Keratinocyte (primary cell): ENCODE measurements at regions not wholly inside any gene's neighbourhood (a gene's known extent, or its start where the extent isn't known, plus 50 kb on each side); places are given as distances from the start of the nearest gene placed in this dataset.

Source experiments
- DNase-seq: peaks from one replicate; pipeline ENCODE4 v3.0.0-alpha.2; 2011; ENCODE audit warnings: low read depth, missing footprints, low spot score
- FAIRE-seq: peaks from 2 replicates; lab custom pipeline; 2011; peaks lifted over from hg19 to GRCh38; lab: Jason Lieb, UNC
- H2AFZ ChIP-seq: 2 replicates; pipeline ENCODE4 v1.6.0; 2012; ENCODE audit warnings: low read length, control low read depth, inconsistent platforms; ENCODE audit not compliant: control insufficient read depth
- H3K27ac ChIP-seq: 2 replicates; pipeline ENCODE4 v1.5.1; 2011; ENCODE audit warnings: low read length; ENCODE audit not compliant: control insufficient read depth, insufficient read depth
- H3K27me3 ChIP-seq: 3 replicates; pipeline ENCODE4 v1.6.0; 2011; ENCODE audit warnings: low read length; ENCODE audit not compliant: control insufficient read depth, insufficient read depth; ENCODE audit errors: extremely low read depth
- H3K36me3 ChIP-seq, 2 experiments: 2 replicates in 1 of 2; 3 replicates in 1 of 2; pipeline ENCODE4 v1.5.1; 2011; ENCODE audit warnings: low read length in 2 of 2, mild to moderate bottlenecking in 1 of 2; ENCODE audit not compliant: control insufficient read depth in 2 of 2, insufficient read depth in 2 of 2; ENCODE audit errors: extremely low read depth in 1 of 2
- H3K4me1 ChIP-seq: 3 replicates; pipeline ENCODE4 v1.5.1; 2011; ENCODE audit warnings: low read length; ENCODE audit not compliant: control insufficient read depth, insufficient read depth; ENCODE audit errors: extremely low read depth
- H3K4me2 ChIP-seq: 3 replicates; pipeline ENCODE4 v1.6.0; 2011; ENCODE audit warnings: low read depth, low read length; ENCODE audit not compliant: control insufficient read depth, insufficient read depth; ENCODE audit errors: extremely low read depth
- H3K4me3 ChIP-seq, 3 experiments: fragments of 200-600 bp in 1 of 3; sonication (generic) in 1 of 3; 2 replicates in 2 of 3; 3 replicates in 1 of 3; pipeline ENCODE4 v1.5.1; 2011 to 2016; ENCODE audit warnings: low read length in 3 of 3, mild to moderate bottlenecking in 3 of 3, control low read depth in 2 of 3, inconsistent platforms in 1 of 3, low read depth in 1 of 3, mixed read lengths in 1 of 3, mixed run types in 1 of 3, moderate library complexity in 1 of 3; ENCODE audit not compliant: control insufficient read depth in 2 of 3, insufficient read depth in 2 of 3; ENCODE audit errors: extremely low read depth in 1 of 3
- H3K79me2 ChIP-seq: 2 replicates; pipeline ENCODE4 v1.6.0; 2012; ENCODE audit warnings: low read length; ENCODE audit not compliant: control insufficient read depth, insufficient read depth
- H3K9ac ChIP-seq: 3 replicates; pipeline ENCODE4 v1.6.0; 2011; ENCODE audit warnings: low read length; ENCODE audit not compliant: control insufficient read depth, insufficient read depth; ENCODE audit errors: extremely low read depth
- H3K9me1 ChIP-seq: 3 replicates; pipeline ENCODE4 v1.6.0; 2011; ENCODE audit warnings: low read length; ENCODE audit not compliant: control insufficient read depth, insufficient read depth; ENCODE audit errors: extremely low read depth
- H3K9me3 ChIP-seq: 2 replicates; pipeline ENCODE4 v1.5.1; 2012; ENCODE audit warnings: low read depth, low read length; ENCODE audit not compliant: control insufficient read depth
- H4K20me1 ChIP-seq: 3 replicates; pipeline ENCODE4 v1.6.0; 2011; ENCODE audit warnings: low read length; ENCODE audit not compliant: control insufficient read depth, insufficient read depth; ENCODE audit errors: extremely low read depth
- EZH2 ChIP-seq: IDR thresholded peaks from one replicate; pipeline ENCODE4 v1.6.1; 2012; ENCODE audit warnings: inconsistent platforms, mild to moderate bottlenecking, low read length, moderate library complexity
- dilution Hi-C: fragments of 300-500 bp; cut with MboI; formaldehyde crosslinking; loops from one replicate; pipeline ENCODE4 v1.7.0; 2020; ENCODE audit warnings: low sequenced_read_pairs; ENCODE audit not compliant: extremely low pct_ligation_motif_present
- TF ChIP-seq, protein P1 (sequence below), 3 experiments: IDR thresholded peaks in 1 of 3; conservative IDR thresholded peaks in 1 of 3; optimal IDR thresholded peaks in 1 of 3; 2 replicates in 2 of 3; 3 replicates in 1 of 3; pipeline versions ENCODE3 to v1.5.1; 2011; ENCODE audit warnings: low read length in 3 of 3, mild to moderate bottlenecking in 3 of 3, moderate library complexity in 2 of 3, control low read depth in 1 of 3, inconsistent platforms in 1 of 3; ENCODE audit not compliant: insufficient read depth in 2 of 3; ENCODE audit errors: extremely low read depth in 1 of 3

DNA sequence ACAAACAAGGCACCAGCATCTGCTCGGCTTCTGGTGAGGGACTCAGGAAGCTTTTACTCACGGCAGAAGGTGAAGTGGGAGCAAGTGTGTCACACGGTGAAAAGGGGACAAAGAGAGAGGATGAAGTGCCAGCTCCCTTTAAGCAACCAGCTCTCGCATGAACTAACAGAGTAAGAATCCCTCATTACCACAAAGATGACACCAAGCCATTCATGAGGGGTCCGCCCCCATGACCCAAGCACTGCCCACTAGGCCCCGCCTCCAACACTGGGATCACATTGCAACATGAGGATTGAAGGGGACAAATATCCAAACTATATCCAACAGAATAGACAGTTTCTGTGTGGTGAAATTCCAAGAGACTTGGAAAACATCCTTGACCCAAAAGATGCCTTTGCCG lies 198.2 kb upstream of the POU2AF2 start:
- dilution Hi-C loops, result no loop called here
- no peaks in the 10 kb centered on the region for H3K4me1 ChIP-seq
- no peak overlapping the region for H3K4me3 ChIP-seq
- DNase-seq (no peak), FAIRE-seq (no peak)
- H4K20me1 ChIP-seq, result no peaks in the 10 kb centered on the region
- no peaks in the 10 kb centered on the region for H3K9me3 ChIP-seq
- no peak overlapping the region for H3K9ac ChIP-seq
- H3K27ac ChIP-seq, result no peak overlapping the region
- H3K36me3 ChIP-seq, result no peaks in the 10 kb centered on the region
- no peaks in the 10 kb centered on the region for H3K79me2 ChIP-seq
- no peaks in the 10 kb centered on the region for H3K27me3 ChIP-seq
- no peaks in the 10 kb centered on the region for H3K9me1 ChIP-seq
- H3K4me2 ChIP-seq, result no peak overlapping the region
- TF ChIP-seq, protein P1, sequence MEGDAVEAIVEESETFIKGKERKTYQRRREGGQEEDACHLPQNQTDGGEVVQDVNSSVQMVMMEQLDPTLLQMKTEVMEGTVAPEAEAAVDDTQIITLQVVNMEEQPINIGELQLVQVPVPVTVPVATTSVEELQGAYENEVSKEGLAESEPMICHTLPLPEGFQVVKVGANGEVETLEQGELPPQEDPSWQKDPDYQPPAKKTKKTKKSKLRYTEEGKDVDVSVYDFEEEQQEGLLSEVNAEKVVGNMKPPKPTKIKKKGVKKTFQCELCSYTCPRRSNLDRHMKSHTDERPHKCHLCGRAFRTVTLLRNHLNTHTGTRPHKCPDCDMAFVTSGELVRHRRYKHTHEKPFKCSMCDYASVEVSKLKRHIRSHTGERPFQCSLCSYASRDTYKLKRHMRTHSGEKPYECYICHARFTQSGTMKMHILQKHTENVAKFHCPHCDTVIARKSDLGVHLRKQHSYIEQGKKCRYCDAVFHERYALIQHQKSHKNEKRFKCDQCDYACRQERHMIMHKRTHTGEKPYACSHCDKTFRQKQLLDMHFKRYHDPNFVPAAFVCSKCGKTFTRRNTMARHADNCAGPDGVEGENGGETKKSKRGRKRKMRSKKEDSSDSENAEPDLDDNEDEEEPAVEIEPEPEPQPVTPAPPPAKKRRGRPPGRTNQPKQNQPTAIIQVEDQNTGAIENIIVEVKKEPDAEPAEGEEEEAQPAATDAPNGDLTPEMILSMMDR (optimal IDR thresholded peaks at IDR 0.05 in 1 of 3, IDR thresholded peaks at IDR 0.05 in 1 of 3, conservative IDR thresholded peaks at IDR 0.05 in 1 of 3; ENCODE audit: extremely low read depth in 1 of 3, insufficient read depth in 2 of 3, low read length in 3 of 3), result no peak
- TF ChIP-seq EZH2, result no peak
- H2AFZ ChIP-seq, result no peak overlapping the region

DNA sequence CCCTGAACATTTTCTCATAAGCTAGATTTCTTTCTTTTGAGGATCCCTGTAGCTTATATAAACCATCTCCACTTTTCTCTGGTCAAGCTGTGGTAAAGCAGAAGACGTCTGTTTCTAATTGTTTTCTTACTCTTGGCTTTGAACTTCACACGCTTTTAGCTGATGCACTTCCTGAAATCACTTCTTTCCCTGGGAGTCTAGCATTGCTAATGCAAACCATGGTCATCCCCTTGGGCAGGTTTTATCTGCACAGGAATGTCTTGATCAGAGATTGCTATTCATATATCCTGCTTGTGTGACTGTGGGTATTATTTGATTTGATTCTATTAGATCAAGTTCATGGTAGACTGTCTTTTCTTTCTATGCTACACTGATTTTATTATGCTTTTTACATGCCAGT lies 199.2 kb upstream of the POU2AF2 start:
- no peak overlapping the region for H3K9ac ChIP-seq
- H3K4me1 ChIP-seq, result no peaks in the 10 kb centered on the region
- H4K20me1 ChIP-seq, result no peaks in the 10 kb centered on the region
- no peaks in the 10 kb centered on the region for H3K9me3 ChIP-seq
- H3K27ac ChIP-seq, result no peak overlapping the region
- no peak overlapping the region for H3K4me3 ChIP-seq
- H2AFZ ChIP-seq, result no peak overlapping the region
- no peaks in the 10 kb centered on the region for H3K79me2 ChIP-seq
- dilution Hi-C loops, result no loop called here
- no peak overlapping the region for H3K4me2 ChIP-seq
- H3K36me3 ChIP-seq, result no peaks in the 10 kb centered on the region
- FAIRE-seq, result no peak
- no peak for DNase-seq
- TF ChIP-seq, protein P1 (optimal IDR thresholded peaks at IDR 0.05 in 1 of 3, IDR thresholded peaks at IDR 0.05 in 1 of 3, conservative IDR thresholded peaks at IDR 0.05 in 1 of 3; ENCODE audit: extremely low read depth in 1 of 3, insufficient read depth in 2 of 3, low read length in 3 of 3), result no peak
- no peak for TF ChIP-seq EZH2
- H3K9me1 ChIP-seq, result no peaks in the 10 kb centered on the region
- no peaks in the 10 kb centered on the region for H3K27me3 ChIP-seq
